ENCODE measurements at regions not wholly inside any gene's neighbourhood (a gene's known extent, or its start where the extent isn't known, plus 50 kb on each side); places are given as distances from the start of the nearest gene placed in this dataset.

DNA sequence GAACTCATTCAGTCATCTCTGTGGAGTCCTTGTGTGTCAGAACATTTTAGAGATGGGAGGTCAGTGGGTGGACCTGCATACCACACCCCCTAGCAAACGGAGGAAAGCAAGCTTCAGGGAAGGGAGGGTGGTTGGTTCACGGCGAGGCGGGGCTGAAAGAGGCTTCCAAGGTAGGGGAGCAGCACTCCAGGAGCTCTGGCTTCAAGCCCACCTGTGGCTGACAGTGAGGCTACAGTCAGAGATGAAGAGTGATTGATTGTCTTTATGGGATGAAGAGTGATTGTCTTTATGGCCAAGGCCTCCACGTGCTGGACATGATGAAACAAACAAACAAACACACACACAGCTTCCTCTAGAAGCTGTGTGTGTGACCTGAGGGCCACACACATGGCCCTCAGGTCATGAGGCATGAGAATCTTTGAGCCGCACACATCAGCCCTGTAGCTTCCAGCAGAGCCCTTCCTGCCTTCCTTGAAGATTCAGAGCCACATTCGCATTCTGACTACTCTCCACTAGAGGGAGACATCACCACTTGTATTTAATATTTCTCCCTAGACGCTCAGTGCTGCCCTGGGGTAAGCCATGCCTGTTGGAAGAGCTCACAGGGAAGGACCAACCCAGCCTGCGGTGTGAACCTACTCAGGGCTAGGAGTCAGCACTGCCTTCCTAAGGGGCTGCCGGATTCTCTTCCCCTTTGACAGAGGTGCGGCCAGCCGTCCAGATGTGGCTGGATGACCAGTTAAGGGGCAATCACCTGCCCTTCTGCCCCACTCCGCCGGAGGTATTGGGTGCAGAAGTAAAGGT, 54.4 kb upstream of the KCNA1 start:
- WGBS, 4 donors, result 33 to 45% (median 39%) methylated on average over 13 to 14 of the region's 14 CpGs
- TF ChIP-seq CTCF (IDR thresholded peaks at IDR 0.05) (peak; percentile 63 to 79 (median 70)), POLR2A (IDR thresholded peaks at IDR 0.05) (no peak)
- peaks cover 3% of the 10 kb centered on the region for H3K27me3 ChIP-seq
- no peaks in the 10 kb centered on the region for H3K36me3 ChIP-seq (replicated peaks in 1 of 2)
- no peaks in the 10 kb centered on the region for H3K4me1 ChIP-seq (replicated peaks in 1 of 2)
- no peaks in the 10 kb centered on the region for H3K9me3 ChIP-seq (replicated peaks in 1 of 3)
- H3K4me3 ChIP-seq, result no peak overlapping the region
- intact Hi-C loops (cut with DNase I), result loop anchor here in 1 of 2 donors (10.0 kb wide), 1 partner anchor 229 kb away; no protein-coding TSS in a partner anchor
- DNase-seq, result peak; percentile 49 to 77 (median 57)
- no peak overlapping the region for H3K27ac ChIP-seq

DNA sequence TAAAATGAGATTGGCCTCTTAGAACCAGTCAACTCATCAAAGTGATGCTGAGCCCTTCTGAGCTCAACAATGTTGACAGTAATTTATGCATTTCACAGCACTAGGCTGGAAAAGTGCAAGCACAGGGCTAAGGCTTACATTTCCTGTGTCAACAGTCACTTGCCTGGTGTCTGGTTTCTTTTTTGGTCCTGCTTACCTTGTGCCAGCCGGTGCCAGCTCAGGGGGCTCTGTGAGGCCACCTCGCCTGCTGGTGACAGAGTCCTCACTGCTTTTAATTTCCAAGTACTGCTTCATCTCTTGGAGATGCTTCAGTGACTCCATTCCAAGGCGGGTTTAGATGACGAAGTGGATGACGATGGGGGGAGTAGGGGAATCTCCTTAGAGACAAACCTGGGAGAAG, 53.1 kb upstream of the KCNA1 start:
- no peak for DNase-seq
- Histone ChIP-seq H3K4me3 (no peak overlapping the region), H3K9me3 (replicated peaks in 1 of 3) (no peaks in the 10 kb centered on the region), H3K27ac (no peak overlapping the region), H3K4me1 (replicated peaks in 1 of 2) (no peaks in the 10 kb centered on the region), H3K27me3 (peaks cover 3% of the 10 kb centered on the region), H3K36me3 (replicated peaks in 1 of 2) (no peaks in the 10 kb centered on the region)
- 57 to 65% (median 62%) methylated on average over 5 of the region's 5 CpGs for WGBS, 4 donors
- intact Hi-C loops (cut with DNase I), result loop anchor here (2.0 to 10.0 kb wide), 2 partner anchors 146 to 228 kb away; no protein-coding TSS in a partner anchor
- TF ChIP-seq CTCF (IDR thresholded peaks at IDR 0.05) (no peak), POLR2A (IDR thresholded peaks at IDR 0.05) (no peak)

DNA sequence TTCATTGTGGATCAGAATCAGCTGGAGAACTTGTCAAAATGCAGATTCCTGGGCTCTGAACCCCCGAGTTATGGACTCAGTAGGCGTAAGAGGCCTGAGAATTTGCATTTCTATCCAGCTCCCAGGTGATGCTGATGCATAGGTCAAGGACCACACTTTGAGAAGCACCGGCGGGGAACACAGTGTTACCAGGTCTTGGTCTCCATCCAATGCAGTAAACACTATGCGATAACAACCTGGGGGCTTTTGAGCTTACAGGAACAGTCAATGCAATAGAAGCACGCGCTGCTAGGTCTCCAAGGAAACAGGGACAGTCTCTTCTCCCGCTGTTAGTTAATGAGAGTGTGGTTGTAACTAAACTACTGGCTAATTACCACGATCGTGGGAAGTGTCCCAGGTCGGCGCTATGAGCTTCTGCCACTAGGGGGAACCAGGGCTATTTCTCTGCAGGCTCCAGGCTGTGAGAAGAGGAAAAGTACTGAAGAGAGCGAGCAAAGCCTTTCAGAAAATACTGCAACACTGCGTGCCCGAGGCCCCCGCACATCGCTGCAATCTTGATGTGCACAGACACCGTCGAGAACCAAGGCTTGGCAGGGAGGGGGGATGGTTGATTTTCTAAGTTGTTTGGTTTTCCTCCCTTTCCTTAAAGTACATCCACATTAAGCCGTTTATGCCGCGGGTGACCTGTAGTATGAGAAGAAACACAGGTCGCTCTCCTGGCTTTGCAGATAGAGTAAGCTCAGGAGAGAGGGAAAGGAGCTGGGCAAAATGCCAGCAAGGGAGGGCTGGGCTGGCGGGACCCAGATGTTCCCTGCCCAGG, 52.0 kb upstream of the KCNA1 start:
- intact Hi-C loops (cut with DNase I), result loop anchor here (2.0 to 10.0 kb wide), 2 partner anchors 145 to 227 kb away; no protein-coding TSS in a partner anchor
- Histone ChIP-seq H3K9me3 (replicated peaks in 1 of 3) (no peaks in the 10 kb centered on the region), H3K36me3 (replicated peaks in 1 of 2) (no peaks in the 10 kb centered on the region), H3K27ac (no peak overlapping the region), H3K27me3 (peaks cover 3% of the 10 kb centered on the region), H3K4me1 (replicated peaks in 1 of 2) (no peaks in the 10 kb centered on the region), H3K4me3 (no peak overlapping the region)
- 4 to 10% (median 7%) methylated on average over 20 to 24 of the region's 24 CpGs for WGBS, 4 donors
- peak; percentile 61 to 87 (median 75) for DNase-seq
- TF ChIP-seq POLR2A (IDR thresholded peaks at IDR 0.05) (no peak), CTCF (IDR thresholded peaks at IDR 0.05) (peak; percentile 66 to 83 (median 73))

DNA sequence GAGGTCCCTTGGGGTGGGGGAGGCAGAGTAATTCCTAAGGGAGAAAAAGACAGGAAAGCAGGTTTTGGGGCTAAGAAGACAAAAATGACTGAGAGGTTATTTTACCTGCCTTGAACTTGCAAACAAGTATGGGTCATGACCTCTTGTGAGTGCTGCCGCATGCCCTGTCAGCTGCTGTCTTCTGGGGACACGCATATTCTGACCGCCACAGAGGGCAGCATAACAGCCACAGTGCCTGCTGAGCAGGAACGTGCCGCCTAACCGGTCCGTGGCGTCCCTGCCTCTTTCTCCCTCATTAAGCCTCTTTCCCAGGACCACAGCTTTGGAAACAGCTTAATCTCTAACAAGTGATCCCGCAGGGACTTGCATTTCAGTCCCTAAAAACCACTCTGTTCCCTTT, 51.3 kb upstream of the KCNA1 start:
- Histone ChIP-seq H3K4me1 (replicated peaks in 1 of 2) (no peaks in the 10 kb centered on the region), H3K27me3 (peaks cover 3% of the 10 kb centered on the region), H3K4me3 (no peak overlapping the region), H3K36me3 (replicated peaks in 1 of 2) (no peaks in the 10 kb centered on the region), H3K27ac (no peak overlapping the region), H3K9me3 (replicated peaks in 1 of 3) (no peaks in the 10 kb centered on the region)
- intact Hi-C loops (cut with DNase I), result loop anchor here in 1 of 2 donors (10.0 kb wide), 1 partner anchor 226 kb away; no protein-coding TSS in a partner anchor
- WGBS, 4 donors, result 45 to 59% (median 50%) methylated on average over 9 of the region's 9 CpGs
- TF ChIP-seq POLR2A (IDR thresholded peaks at IDR 0.05), result no peak
- TF ChIP-seq CTCF (IDR thresholded peaks at IDR 0.05), result no peak
- no peak for DNase-seq
